WTC11 (cell line): ENCODE measurements at regions not wholly inside any gene's neighbourhood (a gene's known extent, or its start where the extent isn't known, plus 50 kb on each side); places are given as distances from the start of the nearest gene placed in this dataset.

Source experiments
- ATAC-seq: fragments of 200-7000 bp; cut with Tn5 transposase; 2 replicates; pipeline ENCODE4 v1.10.0; 2021; ENCODE audit warnings: mild to moderate bottlenecking, moderate library complexity
- CTCF ChIA-PET: fragments of 300-600 bp; sonication (Branson Sonifier 250); formaldehyde crosslinking; loops from one replicate; lab custom pipeline; 2021; ENCODE audit warnings: antibody characterized with exemption; lab: Charles Lee
- POLR2A ChIA-PET: fragments of 350-600 bp; sonication (Branson Sonifier 250); formaldehyde crosslinking; loops from one replicate; lab custom pipeline; 2021; ENCODE audit warnings: antibody characterized with exemption; lab: Charles Lee
- DNase-seq: peaks from one replicate; pipeline ENCODE4 v3.0.0; 2021; ENCODE audit warnings: low spot score
- H3K27ac Mint-ChIP-seq: 2 replicates; pipeline ENCODE4 v1.8.0; 2021; ENCODE audit warnings: mixed read lengths
- H3K27me3 Mint-ChIP-seq: 2 replicates; pipeline ENCODE4 v1.8.0; 2021; ENCODE audit warnings: low read depth, mild to moderate bottlenecking, moderate library complexity, mixed read lengths
- H3K36me3 Mint-ChIP-seq: 2 replicates; pipeline ENCODE4 v1.8.0; 2021; ENCODE audit warnings: mixed read lengths
- H3K4me1 Mint-ChIP-seq: 2 replicates; pipeline ENCODE4 v1.8.0; 2022; ENCODE audit warnings: mixed read lengths
- H3K4me3 Mint-ChIP-seq: 2 replicates; pipeline ENCODE4 v1.8.0; 2021; ENCODE audit warnings: mild to moderate bottlenecking, moderate library complexity, mixed read lengths
- H3K9me3 Mint-ChIP-seq: 2 replicates; pipeline ENCODE4 v1.8.0; 2021; ENCODE audit warnings: mixed read lengths
- CREB1 ChIP-seq: sonication (generic); formaldehyde crosslinking; IDR thresholded peaks from 2 replicates; pipeline ENCODE4 v1.8.0; 2023; ENCODE audit warnings: mild to moderate bottlenecking, missing genetic modification reagents
- ETV6 ChIP-seq: sonication (generic); formaldehyde crosslinking; IDR thresholded peaks from 2 replicates; pipeline ENCODE4 v1.8.1; 2022; ENCODE audit warnings: mild to moderate bottlenecking, missing genetic modification reagents
- GABPB1 ChIP-seq: sonication (generic); formaldehyde crosslinking; IDR thresholded peaks from 2 replicates; pipeline ENCODE4 v1.8.1; 2023; ENCODE audit warnings: mild to moderate bottlenecking, missing genetic modification reagents
- GRHL2 ChIP-seq: fragments of 250-450 bp; sonication (Bioruptor Pico); IDR thresholded peaks from 2 replicates; pipeline ENCODE4 v1.8.0; 2022; ENCODE audit warnings: mild to moderate bottlenecking, moderate library complexity; ENCODE audit not compliant: insufficient replicate concordance, severe bottlenecking
- JAZF1 ChIP-seq: fragments of 250-450 bp; sonication (Bioruptor Pico); IDR thresholded peaks from 2 replicates; pipeline ENCODE4 v1.9.0; 2021; ENCODE audit warnings: moderate library complexity, mild to moderate bottlenecking, inconsistent platforms
- MYBL2 ChIP-seq: sonication (generic); formaldehyde crosslinking; IDR thresholded peaks from 2 replicates; pipeline ENCODE4 v1.8.1; 2023; ENCODE audit warnings: mild to moderate bottlenecking, moderate library complexity, missing genetic modification reagents
- RELA ChIP-seq: sonication (generic); formaldehyde crosslinking; IDR thresholded peaks from 2 replicates; pipeline ENCODE4 v1.8.1; 2022; ENCODE audit warnings: missing genetic modification reagents, mild to moderate bottlenecking, borderline replicate concordance
- RORB ChIP-seq: fragments of 250-450 bp; sonication (Bioruptor Pico); IDR thresholded peaks from 2 replicates; pipeline ENCODE4 v1.9.0; 2021; ENCODE audit warnings: mild to moderate bottlenecking
- SOX15 ChIP-seq: fragments of 250-450 bp; sonication (Bioruptor Pico); IDR thresholded peaks from 2 replicates; pipeline ENCODE4 v1.9.0; 2021; ENCODE audit warnings: mild to moderate bottlenecking
- TEAD1 ChIP-seq: sonication (generic); formaldehyde crosslinking; IDR thresholded peaks from 2 replicates; pipeline ENCODE4 v1.8.0; 2022; ENCODE audit warnings: mild to moderate bottlenecking, missing genetic modification reagents
- TEAD4 ChIP-seq: sonication (generic); formaldehyde crosslinking; IDR thresholded peaks from 2 replicates; pipeline ENCODE4 v1.8.0; 2022; ENCODE audit warnings: mild to moderate bottlenecking, missing genetic modification reagents
- ZNF121 ChIP-seq: sonication (generic); formaldehyde crosslinking; IDR thresholded peaks from 2 replicates; pipeline ENCODE4 v1.8.0; 2023; ENCODE audit warnings: missing genetic modification reagents
- ZNF263 ChIP-seq: sonication (generic); formaldehyde crosslinking; IDR thresholded peaks from 2 replicates; pipeline ENCODE4 v1.8.1; 2022; ENCODE audit warnings: low read depth, mild to moderate bottlenecking, moderate library complexity, missing genetic modification reagents
- ZNF423 ChIP-seq: fragments of 250-450 bp; sonication (Bioruptor Pico); IDR thresholded peaks from 2 replicates; pipeline ENCODE4 v2.1.2; 2022; ENCODE audit warnings: mild to moderate bottlenecking, moderate library complexity
- TF ChIP-seq, protein P1 (sequence below): sonication (generic); formaldehyde crosslinking; IDR thresholded peaks from 2 replicates; pipeline ENCODE4 v1.8.0; 2023; ENCODE audit warnings: mild to moderate bottlenecking, missing genetic modification reagents
- TF ChIP-seq, protein P2 (sequence below): sonication (generic); formaldehyde crosslinking; IDR thresholded peaks from 2 replicates; pipeline ENCODE4 v1.8.1; 2023; ENCODE audit warnings: mild to moderate bottlenecking, missing genetic modification reagents
- TF ChIP-seq, protein P3 (sequence below): sonication (generic); formaldehyde crosslinking; IDR thresholded peaks from 2 replicates; pipeline ENCODE4 v1.8.1; 2023; ENCODE audit warnings: mild to moderate bottlenecking, moderate library complexity, missing genetic modification reagents
- TF ChIP-seq, protein P4 (sequence below): fragments of 250-450 bp; sonication (Bioruptor Pico); conservative IDR thresholded peaks from 2 replicates; pipeline ENCODE4 v1.9.0; 2021; ENCODE audit warnings: mild to moderate bottlenecking
- TF ChIP-seq, protein P5 (sequence below): fragments of 250-450 bp; sonication (Bioruptor Pico); IDR thresholded peaks from 2 replicates; pipeline ENCODE4 v1.9.0; 2021; ENCODE audit warnings: mild to moderate bottlenecking
- TF ChIP-seq, protein P6 (sequence below): fragments of 250-450 bp; sonication (Bioruptor Pico); IDR thresholded peaks from 2 replicates; pipeline ENCODE4 v2.1.2; 2022; ENCODE audit warnings: mild to moderate bottlenecking, moderate library complexity
- TF ChIP-seq, protein P7 (sequence below): sonication (generic); formaldehyde crosslinking; IDR thresholded peaks from 2 replicates; pipeline ENCODE4 v1.8.0; 2022; ENCODE audit warnings: mild to moderate bottlenecking, missing genetic modification reagents
- TF ChIP-seq, protein P8 (sequence below): sonication (generic); formaldehyde crosslinking; IDR thresholded peaks from 2 replicates; pipeline ENCODE4 v1.8.0; 2022; ENCODE audit warnings: mild to moderate bottlenecking, missing genetic modification reagents

DNA sequence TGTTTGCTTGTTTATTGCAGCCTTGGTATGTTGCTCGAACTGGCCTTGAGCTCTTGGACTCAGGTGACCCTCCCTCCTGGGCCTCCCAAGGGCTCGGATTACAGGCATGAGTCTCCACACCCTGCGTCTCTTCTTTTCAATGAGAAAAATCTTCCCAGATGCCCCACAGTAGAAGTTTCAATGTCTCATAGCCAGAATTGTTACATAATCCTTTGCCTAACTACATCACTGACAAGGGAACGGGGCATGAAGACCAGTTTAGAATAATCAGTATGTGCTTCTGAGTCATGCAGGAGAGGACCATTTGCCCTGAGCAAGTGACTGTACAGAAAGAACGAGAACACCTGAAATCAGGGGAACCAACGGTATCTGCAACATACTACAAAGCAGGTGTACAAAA lies 61.9 kb upstream of the RBBP6 start (continued):
- TF ChIP-seq ZNF263 (CRISPR knock-in tag), result no peak
- no peak for TF ChIP-seq JAZF1 (CRISPR knock-in tag)
- TF ChIP-seq, protein P1, sequence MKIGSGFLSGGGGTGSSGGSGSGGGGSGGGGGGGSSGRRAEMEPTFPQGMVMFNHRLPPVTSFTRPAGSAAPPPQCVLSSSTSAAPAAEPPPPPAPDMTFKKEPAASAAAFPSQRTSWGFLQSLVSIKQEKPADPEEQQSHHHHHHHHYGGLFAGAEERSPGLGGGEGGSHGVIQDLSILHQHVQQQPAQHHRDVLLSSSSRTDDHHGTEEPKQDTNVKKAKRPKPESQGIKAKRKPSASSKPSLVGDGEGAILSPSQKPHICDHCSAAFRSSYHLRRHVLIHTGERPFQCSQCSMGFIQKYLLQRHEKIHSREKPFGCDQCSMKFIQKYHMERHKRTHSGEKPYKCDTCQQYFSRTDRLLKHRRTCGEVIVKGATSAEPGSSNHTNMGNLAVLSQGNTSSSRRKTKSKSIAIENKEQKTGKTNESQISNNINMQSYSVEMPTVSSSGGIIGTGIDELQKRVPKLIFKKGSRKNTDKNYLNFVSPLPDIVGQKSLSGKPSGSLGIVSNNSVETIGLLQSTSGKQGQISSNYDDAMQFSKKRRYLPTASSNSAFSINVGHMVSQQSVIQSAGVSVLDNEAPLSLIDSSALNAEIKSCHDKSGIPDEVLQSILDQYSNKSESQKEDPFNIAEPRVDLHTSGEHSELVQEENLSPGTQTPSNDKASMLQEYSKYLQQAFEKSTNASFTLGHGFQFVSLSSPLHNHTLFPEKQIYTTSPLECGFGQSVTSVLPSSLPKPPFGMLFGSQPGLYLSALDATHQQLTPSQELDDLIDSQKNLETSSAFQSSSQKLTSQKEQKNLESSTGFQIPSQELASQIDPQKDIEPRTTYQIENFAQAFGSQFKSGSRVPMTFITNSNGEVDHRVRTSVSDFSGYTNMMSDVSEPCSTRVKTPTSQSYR (CRISPR knock-in tag), result no peak
- TF ChIP-seq, protein P2, sequence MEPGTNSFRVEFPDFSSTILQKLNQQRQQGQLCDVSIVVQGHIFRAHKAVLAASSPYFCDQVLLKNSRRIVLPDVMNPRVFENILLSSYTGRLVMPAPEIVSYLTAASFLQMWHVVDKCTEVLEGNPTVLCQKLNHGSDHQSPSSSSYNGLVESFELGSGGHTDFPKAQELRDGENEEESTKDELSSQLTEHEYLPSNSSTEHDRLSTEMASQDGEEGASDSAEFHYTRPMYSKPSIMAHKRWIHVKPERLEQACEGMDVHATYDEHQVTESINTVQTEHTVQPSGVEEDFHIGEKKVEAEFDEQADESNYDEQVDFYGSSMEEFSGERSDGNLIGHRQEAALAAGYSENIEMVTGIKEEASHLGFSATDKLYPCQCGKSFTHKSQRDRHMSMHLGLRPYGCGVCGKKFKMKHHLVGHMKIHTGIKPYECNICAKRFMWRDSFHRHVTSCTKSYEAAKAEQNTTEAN, result no peak
- no peak for TF ChIP-seq ZNF423 (CRISPR knock-in tag)
- TF ChIP-seq TEAD1 (CRISPR knock-in tag), result no peak
- TF ChIP-seq, protein P3, sequence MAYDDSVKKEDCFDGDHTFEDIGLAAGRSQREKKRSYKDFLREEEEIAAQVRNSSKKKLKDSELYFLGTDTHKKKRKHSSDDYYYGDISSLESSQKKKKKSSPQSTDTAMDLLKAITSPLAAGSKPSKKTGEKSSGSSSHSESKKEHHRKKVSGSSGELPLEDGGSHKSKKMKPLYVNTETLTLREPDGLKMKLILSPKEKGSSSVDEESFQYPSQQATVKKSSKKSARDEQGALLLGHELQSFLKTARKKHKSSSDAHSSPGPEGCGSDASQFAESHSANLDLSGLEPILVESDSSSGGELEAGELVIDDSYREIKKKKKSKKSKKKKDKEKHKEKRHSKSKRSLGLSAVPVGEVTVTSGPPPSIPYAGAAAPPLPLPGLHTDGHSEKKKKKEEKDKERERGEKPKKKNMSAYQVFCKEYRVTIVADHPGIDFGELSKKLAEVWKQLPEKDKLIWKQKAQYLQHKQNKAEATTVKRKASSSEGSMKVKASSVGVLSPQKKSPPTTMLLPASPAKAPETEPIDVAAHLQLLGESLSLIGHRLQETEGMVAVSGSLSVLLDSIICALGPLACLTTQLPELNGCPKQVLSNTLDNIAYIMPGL (CRISPR knock-in tag), result no peak
- no peak for TF ChIP-seq ZNF121 (CRISPR knock-in tag)

DNA sequence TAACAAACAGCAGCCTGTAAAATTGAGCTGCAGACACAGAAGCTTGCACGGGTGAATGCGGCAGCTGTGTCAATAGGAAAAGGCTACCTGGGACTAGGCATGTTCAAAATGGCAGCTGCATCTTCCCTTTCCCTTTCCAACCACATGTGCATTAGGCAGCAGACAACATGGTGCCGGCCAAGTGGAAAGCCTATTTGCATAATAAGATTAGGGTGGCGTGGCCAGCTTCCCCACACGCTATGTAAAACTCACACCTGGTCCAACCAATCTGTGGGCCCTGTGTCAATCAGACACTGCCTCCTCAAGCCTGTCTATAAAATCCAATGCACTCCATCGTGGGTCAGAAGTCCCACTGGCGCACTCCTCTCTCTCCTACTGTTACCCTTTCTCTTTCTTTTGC lies 61.0 kb upstream of the RBBP6 start:
- no peaks in the 10 kb centered on the region; the same call in 1 of the 2 replicates for H3K36me3 Mint-ChIP-seq
- H3K4me1 Mint-ChIP-seq, result peaks cover 10% of the 10 kb centered on the region
- DNase-seq (no peak), ATAC-seq (no peak)
- H3K4me3 Mint-ChIP-seq, result no peak overlapping the region
- ChIA-PET POLR2A (no interaction called here), CTCF (no interaction called here)
- peaks cover 79% of the 10 kb centered on the region for H3K27me3 Mint-ChIP-seq
- peaks cover 32% of the 10 kb centered on the region for H3K9me3 Mint-ChIP-seq
- H3K27ac Mint-ChIP-seq, result no peak overlapping the region
- TF ChIP-seq, protein P4, sequence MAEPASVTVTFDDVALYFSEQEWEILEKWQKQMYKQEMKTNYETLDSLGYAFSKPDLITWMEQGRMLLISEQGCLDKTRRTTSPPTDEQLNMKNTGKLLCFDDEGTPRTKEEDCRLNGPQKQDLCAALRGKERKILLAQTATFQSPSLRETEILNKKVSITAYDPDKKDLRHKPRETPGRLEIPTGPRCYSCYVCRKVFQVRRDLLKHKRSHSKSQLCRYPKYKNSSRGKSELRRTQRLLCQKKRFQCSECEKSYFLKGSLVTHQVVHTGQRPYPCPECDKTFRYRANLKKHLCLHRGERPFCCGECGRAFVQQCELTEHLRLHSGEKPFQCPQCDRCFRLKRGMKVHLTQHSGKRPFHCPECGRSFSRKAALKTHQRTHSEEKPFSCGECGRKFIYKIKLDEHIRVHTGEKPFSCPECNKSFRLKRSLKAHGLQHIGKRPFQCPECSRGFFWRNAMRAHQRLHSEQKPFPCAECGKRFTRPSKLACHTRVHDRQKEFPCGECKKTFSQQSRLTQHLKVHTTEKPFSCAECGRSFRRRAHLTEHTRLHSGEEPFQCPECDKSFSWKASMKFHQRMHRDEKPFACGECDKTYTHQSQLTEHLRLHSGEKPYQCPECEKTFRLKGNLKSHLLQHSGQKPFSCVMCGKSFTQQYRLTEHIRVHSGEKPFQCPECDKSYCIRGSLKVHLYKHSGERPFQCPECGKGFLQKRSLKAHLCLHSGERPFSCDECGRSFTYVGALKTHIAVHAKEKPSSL (CRISPR knock-in tag), result no peak
- TF ChIP-seq TEAD4 (CRISPR knock-in tag), result no peak
- no peak for TF ChIP-seq SOX15
- no peak for TF ChIP-seq CREB1 (CRISPR knock-in tag)
- TF ChIP-seq GRHL2 (CRISPR knock-in tag), result no peak
- TF ChIP-seq, protein P5, sequence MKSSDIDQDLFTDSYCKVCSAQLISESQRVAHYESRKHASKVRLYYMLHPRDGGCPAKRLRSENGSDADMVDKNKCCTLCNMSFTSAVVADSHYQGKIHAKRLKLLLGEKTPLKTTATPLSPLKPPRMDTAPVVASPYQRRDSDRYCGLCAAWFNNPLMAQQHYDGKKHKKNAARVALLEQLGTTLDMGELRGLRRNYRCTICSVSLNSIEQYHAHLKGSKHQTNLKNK (CRISPR knock-in tag), result no peak
- TF ChIP-seq ETV6 (CRISPR knock-in tag), result no peak
- no peak for TF ChIP-seq MYBL2
- TF ChIP-seq, protein P6, sequence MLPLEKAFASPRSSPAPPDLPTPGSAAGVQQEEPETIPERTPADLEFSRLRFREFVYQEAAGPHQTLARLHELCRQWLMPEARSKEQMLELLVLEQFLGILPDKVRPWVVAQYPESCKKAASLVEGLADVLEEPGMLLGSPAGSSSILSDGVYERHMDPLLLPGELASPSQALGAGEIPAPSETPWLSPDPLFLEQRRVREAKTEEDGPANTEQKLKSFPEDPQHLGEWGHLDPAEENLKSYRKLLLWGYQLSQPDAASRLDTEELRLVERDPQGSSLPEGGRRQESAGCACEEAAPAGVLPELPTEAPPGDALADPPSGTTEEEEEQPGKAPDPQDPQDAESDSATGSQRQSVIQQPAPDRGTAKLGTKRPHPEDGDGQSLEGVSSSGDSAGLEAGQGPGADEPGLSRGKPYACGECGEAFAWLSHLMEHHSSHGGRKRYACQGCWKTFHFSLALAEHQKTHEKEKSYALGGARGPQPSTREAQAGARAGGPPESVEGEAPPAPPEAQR (CRISPR knock-in tag), result no peak
- TF ChIP-seq, protein P7, sequence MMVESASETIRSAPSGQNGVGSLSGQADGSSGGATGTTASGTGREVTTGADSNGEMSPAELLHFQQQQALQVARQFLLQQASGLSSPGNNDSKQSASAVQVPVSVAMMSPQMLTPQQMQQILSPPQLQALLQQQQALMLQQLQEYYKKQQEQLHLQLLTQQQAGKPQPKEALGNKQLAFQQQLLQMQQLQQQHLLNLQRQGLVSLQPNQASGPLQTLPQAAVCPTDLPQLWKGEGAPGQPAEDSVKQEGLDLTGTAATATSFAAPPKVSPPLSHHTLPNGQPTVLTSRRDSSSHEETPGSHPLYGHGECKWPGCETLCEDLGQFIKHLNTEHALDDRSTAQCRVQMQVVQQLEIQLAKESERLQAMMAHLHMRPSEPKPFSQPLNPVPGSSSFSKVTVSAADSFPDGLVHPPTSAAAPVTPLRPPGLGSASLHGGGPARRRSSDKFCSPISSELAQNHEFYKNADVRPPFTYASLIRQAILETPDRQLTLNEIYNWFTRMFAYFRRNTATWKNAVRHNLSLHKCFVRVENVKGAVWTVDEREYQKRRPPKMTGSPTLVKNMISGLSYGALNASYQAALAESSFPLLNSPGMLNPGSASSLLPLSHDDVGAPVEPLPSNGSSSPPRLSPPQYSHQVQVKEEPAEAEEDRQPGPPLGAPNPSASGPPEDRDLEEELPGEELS, result no peak
- TF ChIP-seq GABPB1 (CRISPR knock-in tag), result no peak
- TF ChIP-seq, protein P8, sequence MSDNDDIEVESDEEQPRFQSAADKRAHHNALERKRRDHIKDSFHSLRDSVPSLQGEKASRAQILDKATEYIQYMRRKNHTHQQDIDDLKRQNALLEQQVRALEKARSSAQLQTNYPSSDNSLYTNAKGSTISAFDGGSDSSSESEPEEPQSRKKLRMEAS (CRISPR knock-in tag), result no peak
- no peak for TF ChIP-seq RORB (CRISPR knock-in tag)
- TF ChIP-seq RELA (CRISPR knock-in tag), result no peak
- TF ChIP-seq, protein P3 (CRISPR knock-in tag), result no peak
